Endothelial cell of umbilical vein (primary cell): ENCODE measurements at regions not wholly inside any gene's neighbourhood (a gene's known extent, or its start where the extent isn't known, plus 50 kb on each side); places are given as distances from the start of the nearest gene placed in this dataset.

ENCODE experiments used
- BruUV-seq: library from RNA; stranded (reverse); fragments of 400-500 nt; replicated peaks from 2 replicates; lab custom pipeline; 2021; lab: Mats Ljungman, UMichigan
- CTCF ChIA-PET: fragments of 300-600, 350-600 bp; sonication (Branson Sonifier 250); formaldehyde crosslinking; loops from one replicate; lab custom pipeline; 2021; ENCODE audit warnings: antibody characterized with exemption, inconsistent platforms; lab: Charles Lee
- POLR2A ChIA-PET: fragments of 300-600, 350-600 bp; sonication (Branson Sonifier 250); formaldehyde crosslinking; loops from one replicate; lab custom pipeline; 2021; ENCODE audit warnings: antibody characterized with exemption, inconsistent platforms; lab: Charles Lee
- DNase-seq: peaks from one replicate; pipeline ENCODE4 v3.0.0-alpha.2; 2011; ENCODE audit warnings: low read depth, low spot score
- FAIRE-seq: peaks from 2 replicates; lab custom pipeline; 2011; peaks lifted over from hg19 to GRCh38; lab: Jason Lieb, UNC
- H2AFZ ChIP-seq: 2 replicates; pipeline ENCODE4 v1.6.0; 2012; ENCODE audit warnings: low read depth, low read length, control low read depth, inconsistent platforms
- H3K27ac ChIP-seq: 2 replicates; pipeline ENCODE4 v1.5.1; 2011; ENCODE audit warnings: low read depth, mild to moderate bottlenecking, control low read depth, low read length, moderate library complexity; ENCODE audit not compliant: insufficient read depth
- H3K27me3 ChIP-seq, 2 experiments: 2 replicates each; pipeline versions ENCODE4 v1.6.0 to v1.6.1; 2011; ENCODE audit warnings: low read length in 2 of 2, mixed read lengths in 1 of 2; ENCODE audit not compliant: control insufficient read depth in 2 of 2, insufficient read depth in 2 of 2
- H3K36me3 ChIP-seq, 2 experiments: 2 replicates in 1 of 2; 3 replicates in 1 of 2; pipeline ENCODE4 v1.5.1; 2011; ENCODE audit warnings: low read length in 2 of 2, mild to moderate bottlenecking in 1 of 2, moderate library complexity in 1 of 2; ENCODE audit not compliant: control insufficient read depth in 2 of 2, insufficient read depth in 2 of 2; ENCODE audit errors: extremely low read depth in 1 of 2
- H3K4me1 ChIP-seq: 3 replicates; pipeline ENCODE4 v1.5.1; 2011; ENCODE audit warnings: mild to moderate bottlenecking, low read length; ENCODE audit not compliant: control insufficient read depth, insufficient read depth; ENCODE audit errors: extremely low read depth
- H3K4me2 ChIP-seq: 2 replicates; pipeline ENCODE4 v1.6.1; 2011; ENCODE audit warnings: low read length, control low read depth, mixed read lengths; ENCODE audit not compliant: insufficient read depth
- H3K4me3 ChIP-seq, 3 experiments: fragments of 200-600 bp in 1 of 3; sonication (generic), shearing (Covaris generic) in 1 of 3; replicated peaks in 1 of 3; 2 replicates each; pipeline ENCODE4 v1.5.1; 2011 to 2016; ENCODE audit warnings: control low read depth in 3 of 3, low read length in 3 of 3, mild to moderate bottlenecking in 2 of 3, inconsistent platforms in 1 of 3, low read depth in 1 of 3, moderate library complexity in 1 of 3; ENCODE audit not compliant: insufficient read depth in 1 of 3
- H3K79me2 ChIP-seq: 2 replicates; pipeline ENCODE4 v1.6.0; 2012; ENCODE audit warnings: low read length, inconsistent platforms; ENCODE audit not compliant: control insufficient read depth, insufficient read depth
- H3K9ac ChIP-seq: replicated peaks from 2 replicates; pipeline ENCODE3; 2011; ENCODE audit warnings: low read length, control low read depth; ENCODE audit not compliant: insufficient read depth; ENCODE audit errors: extremely low read depth
- H3K9me1 ChIP-seq: replicated peaks from 3 replicates; pipeline ENCODE4 v1.6.0; 2011; ENCODE audit warnings: mild to moderate bottlenecking, low read length; ENCODE audit not compliant: control insufficient read depth, insufficient read depth; ENCODE audit errors: extremely low read depth
- H3K9me3 ChIP-seq: replicated peaks from 2 replicates; pipeline ENCODE4 v1.5.1; 2012; ENCODE audit warnings: low read length, inconsistent platforms; ENCODE audit not compliant: control insufficient read depth, insufficient read depth
- H4K20me1 ChIP-seq: replicated peaks from 2 replicates; pipeline ENCODE3; 2011; ENCODE audit warnings: mild to moderate bottlenecking, low read length; ENCODE audit not compliant: control insufficient read depth, insufficient read depth; ENCODE audit errors: extremely low read depth
- EZH2 ChIP-seq: IDR thresholded peaks from 2 replicates; pipeline ENCODE4 v1.6.1; 2012; ENCODE audit warnings: borderline replicate concordance, low read depth, mild to moderate bottlenecking, moderate library complexity, low read length, inconsistent platforms; ENCODE audit not compliant: severe bottlenecking
- FOS ChIP-seq: IDR thresholded peaks from 2 replicates; pipeline ENCODE4 v1.6.1; 2011; ENCODE audit warnings: mild to moderate bottlenecking, low read length, moderate library complexity, borderline replicate concordance; ENCODE audit not compliant: insufficient read depth
- GATA2 ChIP-seq: IDR thresholded peaks from 2 replicates; pipeline ENCODE4 v1.7.0; 2011; ENCODE audit warnings: low read depth, mild to moderate bottlenecking, moderate library complexity, mixed read lengths, low read length; ENCODE audit not compliant: insufficient read length, insufficient read depth
- JUN ChIP-seq: IDR thresholded peaks from 2 replicates; pipeline ENCODE4 v1.6.1; 2011; ENCODE audit warnings: borderline replicate concordance, low read depth; ENCODE audit not compliant: insufficient read length, insufficient read depth
- MAX ChIP-seq: IDR thresholded peaks from 2 replicates; pipeline ENCODE4 v1.6.1; 2011; ENCODE audit not compliant: insufficient read depth, insufficient read length
- MYC ChIP-seq: IDR thresholded peaks from one replicate; pipeline ENCODE4 v1.6.1; 2011; ENCODE audit warnings: mild to moderate bottlenecking, low read depth, low read length
- POLR2A ChIP-seq: IDR thresholded peaks from 2 replicates; pipeline ENCODE4 v1.6.1; 2012; ENCODE audit warnings: low read depth, mild to moderate bottlenecking, control low read depth, low read length
- POLR2AphosphoS5 ChIP-seq: IDR thresholded peaks from 2 replicates; pipeline ENCODE4 v1.6.1; 2012; ENCODE audit warnings: low read depth, mild to moderate bottlenecking, control low read depth, low read length, moderate library complexity; ENCODE audit not compliant: insufficient read depth
- dilution Hi-C: fragments of 300-500 bp; cut with MboI; formaldehyde crosslinking; loops from one replicate; pipeline ENCODE4 v1.15.0; 2019; ENCODE audit warnings: low sequenced_read_pairs; ENCODE audit not compliant: extremely low pct_ligation_motif_present
- intact Hi-C: fragments of 100-400 bp; cut with micrococcal nuclease; formaldehyde crosslinking; loops from one replicate; pipeline ENCODE4 v1.10.0; 2022
- TF ChIP-seq, protein P1 (sequence below), 2 donors: IDR thresholded peaks; 1 replicate in 1 of 2; 2 replicates in 1 of 2; pipeline ENCODE4 v1.5.1; 2011; ENCODE audit warnings: low read length in 2 of 2, mild to moderate bottlenecking in 2 of 2, moderate library complexity in 2 of 2, control low read depth in 1 of 2, inconsistent platforms in 1 of 2, low read depth in 1 of 2; ENCODE audit not compliant: insufficient read depth in 1 of 2; ENCODE audit errors: extremely low read depth in 1 of 2

- POLR2A ChIA-PET = no interaction called here
- CTCF ChIA-PET = no interaction called here
- Histone ChIP-seq H4K20me1 (no peaks in the 10 kb centered on the region), H3K4me1 (no peaks in the 10 kb centered on the region), H2AFZ (no peak overlapping the region), H3K79me2 (no peaks in the 10 kb centered on the region), H3K36me3 (no peaks in the 10 kb centered on the region), H3K27me3 (no peaks in the 10 kb centered on the region), H3K9ac (no peak overlapping the region), H3K4me2 (peak overlapping the region; percentile 6), H3K9me3 (no peaks in the 10 kb centered on the region), H3K4me3 (no peak overlapping the region), H3K27ac (no peak overlapping the region), H3K9me1 (no peaks in the 10 kb centered on the region)
- peak; percentile 59 for FAIRE-seq
- DNase-seq = peak; percentile 49
- intact Hi-C loops (loop anchor here (5.0 kb wide), 1 partner anchor 94 kb away; no protein-coding TSS in a partner anchor), dilution Hi-C loops (no loop called here)
- BruUV-seq = no TSS peak
- peak; percentile 21 for TF ChIP-seq JUN
- peak; percentile 74 for TF ChIP-seq GATA2
- no peak for TF ChIP-seq EZH2
- TF ChIP-seq MYC = no peak
- TF ChIP-seq MAX = no peak
- TF ChIP-seq POLR2AphosphoS5 = no peak
- TF ChIP-seq FOS = peak; percentile 28
- no peak for TF ChIP-seq POLR2A
Observed at GRCh38 chr2:4258563-4258962, 555.2 kb downstream of the DCDC2C start.

DNA sequence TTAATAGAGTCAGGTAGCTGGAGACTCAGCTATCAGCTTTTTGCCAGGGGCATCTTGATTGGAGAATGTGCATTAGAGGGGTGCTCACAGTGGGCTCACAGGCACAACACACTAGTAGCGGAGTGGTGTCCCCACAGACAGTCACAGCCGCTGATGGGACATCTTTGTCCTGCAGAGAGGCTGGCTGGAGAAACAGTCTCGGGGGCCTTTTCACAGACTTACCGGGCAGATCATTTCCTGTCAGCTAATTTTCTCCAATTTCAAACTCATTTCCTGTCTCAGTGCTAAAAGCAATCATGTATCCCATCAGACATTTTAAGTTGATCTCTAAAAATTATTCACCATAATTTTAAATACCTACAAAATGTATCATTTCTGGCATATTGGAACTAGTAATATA lies 562.6 kb downstream of the DCDC2C start:
- dilution Hi-C loops (no loop called here), intact Hi-C loops (no loop called here)
- Histone ChIP-seq H3K27ac (no peak overlapping the region), H3K9me3 (no peaks in the 10 kb centered on the region), H3K4me1 (no peaks in the 10 kb centered on the region), H3K27me3 (no peaks in the 10 kb centered on the region), H3K4me2 (no peak overlapping the region), H3K9me1 (no peaks in the 10 kb centered on the region), H4K20me1 (no peaks in the 10 kb centered on the region), H3K9ac (no peak overlapping the region), H3K79me2 (no peaks in the 10 kb centered on the region), H3K36me3 (no peaks in the 10 kb centered on the region), H3K4me3 (no peak overlapping the region), H2AFZ (peak overlapping the region; percentile 59)
- ChIA-PET POLR2A (no interaction called here), CTCF (no interaction called here)
- no TSS peak for BruUV-seq
- no peak for TF ChIP-seq JUN
- no peak for TF ChIP-seq GATA2
- no peak for TF ChIP-seq POLR2AphosphoS5
- TF ChIP-seq MAX = no peak
- TF ChIP-seq EZH2 = no peak
- TF ChIP-seq, protein P1, sequence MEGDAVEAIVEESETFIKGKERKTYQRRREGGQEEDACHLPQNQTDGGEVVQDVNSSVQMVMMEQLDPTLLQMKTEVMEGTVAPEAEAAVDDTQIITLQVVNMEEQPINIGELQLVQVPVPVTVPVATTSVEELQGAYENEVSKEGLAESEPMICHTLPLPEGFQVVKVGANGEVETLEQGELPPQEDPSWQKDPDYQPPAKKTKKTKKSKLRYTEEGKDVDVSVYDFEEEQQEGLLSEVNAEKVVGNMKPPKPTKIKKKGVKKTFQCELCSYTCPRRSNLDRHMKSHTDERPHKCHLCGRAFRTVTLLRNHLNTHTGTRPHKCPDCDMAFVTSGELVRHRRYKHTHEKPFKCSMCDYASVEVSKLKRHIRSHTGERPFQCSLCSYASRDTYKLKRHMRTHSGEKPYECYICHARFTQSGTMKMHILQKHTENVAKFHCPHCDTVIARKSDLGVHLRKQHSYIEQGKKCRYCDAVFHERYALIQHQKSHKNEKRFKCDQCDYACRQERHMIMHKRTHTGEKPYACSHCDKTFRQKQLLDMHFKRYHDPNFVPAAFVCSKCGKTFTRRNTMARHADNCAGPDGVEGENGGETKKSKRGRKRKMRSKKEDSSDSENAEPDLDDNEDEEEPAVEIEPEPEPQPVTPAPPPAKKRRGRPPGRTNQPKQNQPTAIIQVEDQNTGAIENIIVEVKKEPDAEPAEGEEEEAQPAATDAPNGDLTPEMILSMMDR (IDR thresholded peaks at IDR 0.05; ENCODE audit: extremely low read depth in 1 of 2, insufficient read depth in 1 of 2, low read depth in 1 of 2, low read length in 2 of 2) = no peak
- TF ChIP-seq FOS = no peak
- TF ChIP-seq MYC = no peak
- no peak for TF ChIP-seq POLR2A
- FAIRE-seq = no peak
- DNase-seq = no peak
